ENCODE measurements at regions not wholly inside any gene's neighbourhood (a gene's known extent, or its start where the extent isn't known, plus 50 kb on each side); places are given as distances from the start of the nearest gene placed in this dataset.
"Not testable (repeated sequence)": the region's sequence is repeated elsewhere in the genome, so short reads cannot be mapped to it uniquely, and the experiment has no call there.

DNA sequence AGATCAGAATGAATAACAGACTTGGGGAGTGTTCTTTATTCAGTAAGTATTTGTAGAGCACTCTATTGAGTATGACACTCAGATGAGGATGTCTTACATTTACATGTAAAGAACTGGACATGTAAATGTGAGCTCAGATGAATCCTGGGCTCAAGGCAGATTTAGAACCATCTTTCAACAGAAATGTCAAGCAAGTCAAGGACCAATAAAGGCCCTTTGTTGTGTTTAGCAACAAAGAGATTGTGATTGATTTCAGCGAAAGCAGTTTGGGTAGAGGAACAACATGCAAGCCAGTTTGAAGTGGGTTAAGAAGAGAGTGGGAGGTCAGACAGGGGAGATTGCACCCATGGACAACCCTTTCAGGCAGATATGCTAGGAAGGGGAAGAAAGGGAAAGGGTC lies 194.2 kb upstream of the DNAJC19 start:
- ChIA-PET POLR2A (no interaction called here), CTCF (no interaction called here)
- H3K4me1 Mint-ChIP-seq = no peaks in the 10 kb centered on the region
- H3K4me3 Mint-ChIP-seq = no peak overlapping the region
- no peak overlapping the region for H3K27ac Mint-ChIP-seq
- DNase-seq = no peak
- no peaks in the 10 kb centered on the region for H3K27me3 Mint-ChIP-seq
- H3K9me3 Mint-ChIP-seq = no peaks in the 10 kb centered on the region
- no peaks in the 10 kb centered on the region for H3K36me3 Mint-ChIP-seq (ENCODE audit: low read depth)

- DNase-seq; POLR2A ChIA-PET; H3K27me3 Mint-ChIP-seq; H3K4me3 Mint-ChIP-seq; H3K36me3 Mint-ChIP-seq (ENCODE audit: low read depth); CTCF ChIA-PET; H3K27ac Mint-ChIP-seq; H3K4me1 Mint-ChIP-seq; H3K9me3 Mint-ChIP-seq: not testable (repeated sequence)
These were observed 193.5 kb upstream of the DNAJC19 start for GRCh38 chr3:181183057-181183456.

- H3K4me1 Mint-ChIP-seq = no peaks in the 10 kb centered on the region
- no peaks in the 10 kb centered on the region for H3K36me3 Mint-ChIP-seq (ENCODE audit: low read depth)
- no peak for DNase-seq
- H3K9me3 Mint-ChIP-seq = no peaks in the 10 kb centered on the region
- ChIA-PET POLR2A (no interaction called here), CTCF (interaction anchor here (0.9 kb wide), 1 partner anchor 74 kb away, joined by 3 read pairs; no protein-coding TSS in a partner anchor)
- H3K27ac Mint-ChIP-seq = no peak overlapping the region
- no peaks in the 10 kb centered on the region for H3K27me3 Mint-ChIP-seq
- no peak overlapping the region for H3K4me3 Mint-ChIP-seq
These were observed 189.5 kb upstream of the DNAJC19 start for GRCh38 chr3:181178991-181179390.

GRCh38 chr3:181176601-181177000 lies 187.1 kb upstream of the DNAJC19 start:
- H3K9me3 Mint-ChIP-seq = no peaks in the 10 kb centered on the region
- no peak for DNase-seq
- no peaks in the 10 kb centered on the region for H3K27me3 Mint-ChIP-seq
- H3K36me3 Mint-ChIP-seq (ENCODE audit: low read depth) = no peaks in the 10 kb centered on the region
- no peaks in the 10 kb centered on the region for H3K4me1 Mint-ChIP-seq
- CTCF ChIA-PET = no interaction called here
- H3K4me3 Mint-ChIP-seq = no peak overlapping the region
- no peak overlapping the region for H3K27ac Mint-ChIP-seq
- POLR2A ChIA-PET = no interaction called here

- no peaks in the 10 kb centered on the region for H3K36me3 Mint-ChIP-seq (ENCODE audit: low read depth)
- ChIA-PET POLR2A (no interaction called here), CTCF (no interaction called here)
- H3K27ac Mint-ChIP-seq = no peak overlapping the region
- no peaks in the 10 kb centered on the region for H3K9me3 Mint-ChIP-seq
- H3K4me3 Mint-ChIP-seq = no peak overlapping the region
- no peaks in the 10 kb centered on the region for H3K4me1 Mint-ChIP-seq
- H3K27me3 Mint-ChIP-seq = no peaks in the 10 kb centered on the region
- DNase-seq = no peak
These were observed 185.2 kb upstream of the DNAJC19 start for GRCh38 chr3:181174676-181175233.

DNA sequence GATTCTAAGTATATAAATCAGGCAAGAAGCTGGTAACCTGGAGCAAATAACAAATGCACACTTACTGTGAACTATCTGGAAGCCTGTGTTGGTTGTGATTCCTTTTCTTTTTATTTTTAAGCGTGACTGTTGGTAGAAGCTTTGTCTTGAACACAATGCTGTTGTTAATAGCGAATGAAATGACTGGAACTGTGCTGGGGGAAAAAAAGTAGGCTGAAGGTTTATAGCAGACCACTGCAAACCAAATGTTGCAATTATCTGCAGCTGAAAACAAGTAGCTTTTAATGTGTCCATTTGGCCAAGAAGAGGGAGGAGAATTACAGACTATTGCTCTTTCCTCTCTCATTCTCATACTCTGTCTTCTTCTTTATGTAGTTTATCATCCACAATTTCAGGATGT lies 184.5 kb upstream of the DNAJC19 start:
- Mint-ChIP-seq H3K36me3 (ENCODE audit: low read depth) (no peaks in the 10 kb centered on the region), H3K27me3 (no peaks in the 10 kb centered on the region), H3K4me1 (no peaks in the 10 kb centered on the region), H3K4me3 (no peak overlapping the region), H3K9me3 (no peaks in the 10 kb centered on the region), H3K27ac (no peak overlapping the region)
- DNase-seq = no peak
- POLR2A ChIA-PET = no interaction called here
- CTCF ChIA-PET = no interaction called here

GRCh38 chr3:181173227-181173626 lies 183.7 kb upstream of the DNAJC19 start:
- H3K4me1 Mint-ChIP-seq = no peaks in the 10 kb centered on the region
- ChIA-PET POLR2A (no interaction called here), CTCF (no interaction called here)
- no peak overlapping the region for H3K4me3 Mint-ChIP-seq
- H3K9me3 Mint-ChIP-seq = no peaks in the 10 kb centered on the region
- no peak for DNase-seq
- no peaks in the 10 kb centered on the region for H3K36me3 Mint-ChIP-seq (ENCODE audit: low read depth)
- no peak overlapping the region for H3K27ac Mint-ChIP-seq
- H3K27me3 Mint-ChIP-seq = no peaks in the 10 kb centered on the region

DNA sequence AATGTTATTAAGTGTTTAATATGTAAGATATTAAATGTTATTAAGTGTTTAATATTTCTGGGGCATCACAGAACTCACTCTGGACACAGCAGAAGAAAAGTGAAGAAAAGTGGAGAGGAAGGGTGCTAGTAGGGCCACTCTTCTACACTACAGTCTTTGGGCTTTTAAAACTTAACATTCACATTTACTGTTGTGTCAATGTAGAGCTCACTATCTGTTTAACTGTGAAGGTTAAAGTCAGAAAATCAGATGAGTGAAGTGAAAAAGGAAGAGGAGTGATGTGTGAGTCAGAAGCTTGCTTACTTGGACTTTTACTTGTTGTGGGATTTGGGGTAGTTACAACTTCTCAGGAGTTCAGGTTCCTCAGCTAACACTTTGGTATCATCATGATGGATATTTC lies 145.3 kb upstream of the DNAJC19 start:
- H3K36me3 Mint-ChIP-seq (ENCODE audit: low read depth) = no peaks in the 10 kb centered on the region
- CTCF ChIA-PET = interaction anchor here (0.6 to 0.8 kb wide), 2 partner anchors 28 to 31 kb away, joined by 3 read pairs; no protein-coding TSS in a partner anchor
- POLR2A ChIA-PET = no interaction called here
- no peak overlapping the region for H3K4me3 Mint-ChIP-seq
- no peak overlapping the region for H3K27ac Mint-ChIP-seq
- no peaks in the 10 kb centered on the region for H3K27me3 Mint-ChIP-seq
- H3K4me1 Mint-ChIP-seq = no peaks in the 10 kb centered on the region
- no peak for DNase-seq
- H3K9me3 Mint-ChIP-seq = peaks cover 2% of the 10 kb centered on the region

DNA sequence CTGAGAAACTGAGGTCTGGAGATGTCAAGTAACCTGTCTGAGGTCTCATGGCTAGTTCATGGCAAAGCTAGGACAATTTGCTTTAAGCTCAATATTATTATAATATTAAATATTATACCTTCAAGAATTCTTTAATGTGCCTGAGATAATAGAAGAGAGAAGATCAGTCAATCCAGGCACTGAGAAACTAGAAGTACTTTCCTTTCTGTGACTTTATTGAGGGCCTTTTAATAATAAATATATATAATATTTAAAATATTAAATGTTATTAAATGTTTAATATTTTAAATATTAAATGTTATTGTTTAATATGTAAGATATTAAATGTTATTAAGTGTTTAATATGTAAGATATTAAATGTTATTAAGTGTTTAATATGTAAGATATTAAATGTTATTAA lies 144.3 kb upstream of the DNAJC19 start:
- ChIA-PET POLR2A (no interaction called here), CTCF (no interaction called here)
- H3K27ac Mint-ChIP-seq = no peak overlapping the region
- H3K36me3 Mint-ChIP-seq (ENCODE audit: low read depth) = no peaks in the 10 kb centered on the region
- no peak for DNase-seq
- H3K4me1 Mint-ChIP-seq = no peaks in the 10 kb centered on the region
- no peaks in the 10 kb centered on the region for H3K27me3 Mint-ChIP-seq
- H3K9me3 Mint-ChIP-seq = peaks cover 2% of the 10 kb centered on the region
- no peak overlapping the region for H3K4me3 Mint-ChIP-seq

GRCh38 chr3:181105646-181106045 lies 116.1 kb upstream of the DNAJC19 start:
- no peak for DNase-seq
- Mint-ChIP-seq H3K4me3 (no peak overlapping the region), H3K27ac (no peak overlapping the region), H3K4me1 (no peaks in the 10 kb centered on the region), H3K27me3 (no peaks in the 10 kb centered on the region), H3K36me3 (ENCODE audit: low read depth) (no peaks in the 10 kb centered on the region), H3K9me3 (peaks cover 8% of the 10 kb centered on the region)
- ChIA-PET POLR2A (no interaction called here), CTCF (no interaction called here)

DNA sequence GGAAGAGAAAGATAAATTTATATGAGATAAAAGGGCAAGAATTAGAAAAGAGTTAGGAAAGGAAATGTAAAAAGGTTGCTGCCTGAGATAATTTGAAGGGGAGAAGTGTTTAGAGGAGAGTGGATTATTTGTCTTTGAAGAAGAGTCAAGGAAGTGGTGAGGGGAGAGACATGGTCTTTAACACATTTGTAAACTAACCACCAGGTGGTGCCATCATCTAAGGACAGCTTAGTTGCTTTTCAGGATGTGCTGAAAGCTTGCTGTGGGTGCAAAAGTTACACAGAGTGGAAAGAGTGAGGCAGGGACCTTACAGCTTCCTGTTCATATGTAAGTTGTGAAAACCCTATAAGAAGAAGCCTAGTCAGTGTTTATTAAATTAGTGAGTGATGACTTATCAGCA lies 114.1 kb upstream of the DNAJC19 start:
- no peaks in the 10 kb centered on the region for H3K4me1 Mint-ChIP-seq

DNA sequence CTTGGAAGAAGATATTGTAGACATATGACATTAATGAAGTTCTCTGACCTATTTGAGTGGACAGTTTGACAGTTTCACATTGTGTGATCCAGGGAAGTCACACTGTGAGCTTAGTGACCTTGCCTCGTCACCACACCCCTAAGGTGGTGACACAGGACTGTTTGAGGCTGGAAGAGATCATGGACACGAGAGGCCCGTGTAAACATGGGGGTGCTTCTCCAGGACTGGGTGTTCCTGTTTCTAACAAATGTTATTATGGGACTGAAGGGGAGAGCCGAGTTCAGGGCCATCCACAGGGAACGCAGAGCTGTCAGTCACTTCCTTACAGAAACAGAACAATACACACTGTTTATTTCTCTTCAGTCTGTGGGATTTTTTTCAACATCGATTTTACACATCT lies 96.5 kb upstream of the DNAJC19 start:
- POLR2A ChIA-PET = no interaction called here
- Mint-ChIP-seq H3K4me3 (no peak overlapping the region), H3K36me3 (ENCODE audit: low read depth) (no peaks in the 10 kb centered on the region), H3K27me3 (no peaks in the 10 kb centered on the region), H3K4me1 (no peaks in the 10 kb centered on the region), H3K27ac (no peak overlapping the region), H3K9me3 (no peaks in the 10 kb centered on the region)
- DNase-seq = no peak
- CTCF ChIA-PET = no interaction called here

More for the DNA sequence above, 114.1 kb upstream of the DNAJC19 start:
- ChIA-PET CTCF (interaction anchor here (1.1 kb wide), 1 partner anchor 32 kb away, joined by 3 read pairs; no protein-coding TSS in a partner anchor), POLR2A (no interaction called here)
- Mint-ChIP-seq H3K27ac (no peak overlapping the region), H3K36me3 (ENCODE audit: low read depth) (no peaks in the 10 kb centered on the region), H3K9me3 (peaks cover 8% of the 10 kb centered on the region), H3K4me3 (no peak overlapping the region), H3K27me3 (no peaks in the 10 kb centered on the region)
- DNase-seq = no peak

DNA sequence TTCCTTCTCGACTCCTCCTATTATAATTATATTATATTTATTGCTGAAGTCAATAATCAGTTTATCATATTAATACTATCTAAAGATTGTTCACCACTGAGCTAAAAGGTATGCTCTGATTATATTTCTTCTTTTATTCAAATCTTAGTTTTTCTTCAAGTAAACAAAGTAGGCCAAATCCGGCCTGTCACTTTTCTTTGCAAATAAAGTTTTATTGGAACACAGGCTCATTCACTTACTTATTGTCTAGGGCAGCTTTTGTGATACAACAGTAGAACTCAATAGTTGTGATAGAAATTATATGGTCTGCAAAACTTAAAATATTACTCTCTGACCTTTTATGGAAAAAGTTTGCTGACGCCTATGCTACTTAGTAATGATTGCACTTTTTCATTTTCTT lies 92.4 kb upstream of the DNAJC19 start:
- Mint-ChIP-seq H3K4me3 (no peak overlapping the region), H3K27ac (no peak overlapping the region), H3K9me3 (no peaks in the 10 kb centered on the region), H3K36me3 (ENCODE audit: low read depth) (no peaks in the 10 kb centered on the region), H3K27me3 (no peaks in the 10 kb centered on the region), H3K4me1 (no peaks in the 10 kb centered on the region)
- ChIA-PET CTCF (no interaction called here), POLR2A (no interaction called here)
- DNase-seq = no peak

DNA sequence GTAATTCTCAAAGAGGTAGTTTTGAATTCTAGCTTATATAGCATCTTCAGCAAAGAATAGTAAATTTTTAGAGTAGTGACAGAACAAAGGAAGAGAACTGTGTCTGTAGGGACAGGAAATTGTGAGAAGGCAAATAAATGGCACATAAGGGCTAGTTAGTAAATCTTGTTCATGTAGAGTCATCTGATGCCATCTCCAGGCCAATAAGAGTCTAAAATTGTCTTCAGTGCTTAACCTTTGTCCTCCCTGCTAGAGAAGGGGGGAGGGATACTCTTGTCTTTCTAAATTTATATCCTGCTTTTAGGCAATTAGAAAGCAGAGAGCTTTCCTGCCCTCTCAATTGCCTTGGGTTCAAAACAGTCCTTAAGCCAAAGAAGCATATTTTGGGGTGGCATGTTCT lies 87.0 kb upstream of the DNAJC19 start:
- no peaks in the 10 kb centered on the region for H3K9me3 Mint-ChIP-seq
- ChIA-PET CTCF (no interaction called here), POLR2A (no interaction called here)
- no peak overlapping the region for H3K27ac Mint-ChIP-seq
- H3K4me3 Mint-ChIP-seq = no peak overlapping the region
- DNase-seq = no peak
- H3K27me3 Mint-ChIP-seq = no peaks in the 10 kb centered on the region
- H3K4me1 Mint-ChIP-seq = no peaks in the 10 kb centered on the region
- no peaks in the 10 kb centered on the region for H3K36me3 Mint-ChIP-seq (ENCODE audit: low read depth)

DNA sequence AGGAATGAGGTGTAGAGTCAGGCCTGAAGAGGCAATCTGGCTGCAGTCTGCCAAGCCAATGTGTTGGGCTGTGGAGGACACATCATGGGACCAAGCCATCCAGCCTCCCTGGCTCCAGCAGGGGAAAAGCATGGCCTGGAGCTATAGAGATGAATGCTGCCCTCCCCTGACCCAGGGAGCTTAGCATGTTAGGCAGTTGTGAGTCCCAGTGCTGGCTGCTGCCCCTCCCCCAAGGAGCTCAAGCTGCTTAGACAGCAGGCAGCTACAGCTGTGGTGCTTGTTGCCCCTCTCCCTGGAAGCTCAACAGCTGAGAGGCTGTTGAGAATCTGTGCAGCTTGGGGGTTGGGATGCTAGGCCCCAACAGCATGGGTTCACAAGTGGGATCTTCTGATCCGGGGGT lies 85.6 kb upstream of the DNAJC19 start:
- H3K36me3 Mint-ChIP-seq (ENCODE audit: low read depth) = no peaks in the 10 kb centered on the region
- ChIA-PET POLR2A (no interaction called here), CTCF (no interaction called here)
- H3K9me3 Mint-ChIP-seq = no peaks in the 10 kb centered on the region
- H3K4me3 Mint-ChIP-seq = no peak overlapping the region
- no peaks in the 10 kb centered on the region for H3K27me3 Mint-ChIP-seq
- no peaks in the 10 kb centered on the region for H3K4me1 Mint-ChIP-seq
- no peak for DNase-seq
- no peak overlapping the region for H3K27ac Mint-ChIP-seq

Data from activated CD4-positive, alpha-beta memory T cell treated with anti-CD3 and anti-CD28 coated beads, Interleukin-2, amount 10 ng/mL, durations not matched to agents 7 days and 5 days (primary cell).